Liver (tissue), 7 donors: ENCODE measurements at regions not wholly inside any gene's neighbourhood (a gene's known extent, or its start where the extent isn't known, plus 50 kb on each side); places are given as distances from the start of the nearest gene placed in this dataset.

Source experiments
- DNase-seq: peaks from one replicate; pipeline ENCODE4 v3.0.0-alpha.2; 2017; ENCODE audit warnings: low spot score
- H3K27ac ChIP-seq, 2 donors: one replicate each; pipeline ENCODE4 v1.7.0; 2013; ENCODE audit warnings: inconsistent platforms in 2 of 2, low read length in 2 of 2, control low read depth in 1 of 2, low read depth in 1 of 2, mild to moderate bottlenecking in 1 of 2
- H3K27me3 ChIP-seq, 4 donors: one replicate each; pipeline versions ENCODE4 v1.6.1 to v1.7.0; 2013; ENCODE audit warnings: low read length in 3 of 4, inconsistent platforms in 1 of 4, mild to moderate bottlenecking in 1 of 4, moderate library complexity in 1 of 4; ENCODE audit not compliant: control insufficient read depth in 4 of 4, insufficient read depth in 4 of 4
- H3K36me3 ChIP-seq, 4 donors: one replicate each; pipeline versions ENCODE4 v1.6.1 to v1.7.0; 2013; ENCODE audit warnings: low read length in 3 of 4, mild to moderate bottlenecking in 3 of 4, low read depth in 1 of 4, moderate library complexity in 1 of 4; ENCODE audit not compliant: control insufficient read depth in 4 of 4, insufficient read depth in 3 of 4
- H3K4me1 ChIP-seq, 4 donors: one replicate each; pipeline versions ENCODE4 v1.6.1 to v1.7.0; 2013; ENCODE audit warnings: low read length in 3 of 4, mild to moderate bottlenecking in 3 of 4, moderate library complexity in 1 of 4; ENCODE audit not compliant: control insufficient read depth in 4 of 4, insufficient read depth in 4 of 4
- H3K4me3 ChIP-seq, 3 donors: one replicate each; pipeline versions ENCODE4 v1.6.1 to v1.7.0; 2013; ENCODE audit warnings: low read length in 3 of 3, control low read depth in 1 of 3, low read depth in 1 of 3, mild to moderate bottlenecking in 1 of 3
- H3K9ac ChIP-seq, 2 donors: one replicate each; pipeline ENCODE4 v1.7.0; 2013; ENCODE audit warnings: low read length in 2 of 2, mild to moderate bottlenecking in 2 of 2, moderate library complexity in 2 of 2, control low read depth in 1 of 2, low read depth in 1 of 2
- H3K9me3 ChIP-seq, 4 donors: one replicate each; pipeline versions ENCODE4 v1.6.1 to v1.7.0; 2013; ENCODE audit warnings: low read length in 3 of 4; ENCODE audit not compliant: control insufficient read depth in 4 of 4
- ATF3 ChIP-seq: IDR thresholded peaks from 2 replicates; pipeline ENCODE4 v1.6.1; 2016; ENCODE audit warnings: antibody characterized with exemption
- FOXA1 ChIP-seq: IDR thresholded peaks from 2 replicates; pipeline ENCODE4 v1.6.1; 2016; ENCODE audit warnings: antibody characterized with exemption
- FOXA2 ChIP-seq: IDR thresholded peaks from 2 replicates; pipeline ENCODE4 v1.6.1; 2016; ENCODE audit warnings: antibody characterized with exemption
- GABPA ChIP-seq, 2 donors: IDR thresholded peaks in 1 of 2; conservative IDR thresholded peaks in 1 of 2; 2 replicates each; pipeline ENCODE4 v1.6.1; 2016; ENCODE audit warnings: antibody characterized with exemption in 2 of 2, mild to moderate bottlenecking in 1 of 2, moderate library complexity in 1 of 2
- HNF4A ChIP-seq, 2 donors: conservative IDR thresholded peaks; 2 replicates each; pipeline ENCODE4 v1.6.1; 2016; ENCODE audit warnings: antibody characterized with exemption in 2 of 2, mild to moderate bottlenecking in 2 of 2
- HNF4G ChIP-seq: IDR thresholded peaks from 2 replicates; pipeline ENCODE4 v1.6.1; 2016; ENCODE audit warnings: antibody characterized with exemption
- JUND ChIP-seq, 2 donors: IDR thresholded peaks; 2 replicates each; pipeline ENCODE4 v1.6.1; 2016; ENCODE audit warnings: antibody characterized with exemption in 2 of 2
- MAX ChIP-seq: IDR thresholded peaks from 2 replicates; pipeline ENCODE4 v1.6.1; 2016; ENCODE audit warnings: antibody characterized with exemption
- NR2F2 ChIP-seq: IDR thresholded peaks from 2 replicates; pipeline ENCODE4 v1.6.1; 2016; ENCODE audit warnings: antibody characterized with exemption
- RAD21 ChIP-seq, 2 donors: IDR thresholded peaks; 2 replicates each; pipeline ENCODE4 v1.6.1; 2016; ENCODE audit warnings: antibody characterized with exemption in 2 of 2, mild to moderate bottlenecking in 2 of 2
- REST ChIP-seq: IDR thresholded peaks from 2 replicates; pipeline ENCODE4 v1.6.1; 2016; ENCODE audit warnings: antibody characterized with exemption, mild to moderate bottlenecking
- RXRA ChIP-seq, 2 donors: IDR thresholded peaks; 2 replicates each; pipeline ENCODE4 v1.6.1; 2017 to 2018; ENCODE audit warnings: antibody characterized with exemption in 2 of 2, mild to moderate bottlenecking in 1 of 2
- SP1 ChIP-seq: IDR thresholded peaks from 2 replicates; pipeline ENCODE4 v1.6.1; 2018; ENCODE audit warnings: antibody characterized with exemption, mild to moderate bottlenecking
- TAF1 ChIP-seq: conservative IDR thresholded peaks from 2 replicates; pipeline ENCODE4 v1.6.1; 2016; ENCODE audit warnings: antibody characterized with exemption, mild to moderate bottlenecking
- YY1 ChIP-seq: IDR thresholded peaks from 2 replicates; pipeline ENCODE4 v1.6.1; 2016; ENCODE audit warnings: antibody characterized with exemption, mild to moderate bottlenecking
- ZBTB33 ChIP-seq: IDR thresholded peaks from 2 replicates; pipeline ENCODE4 v1.6.1; 2016; ENCODE audit warnings: antibody characterized with exemption
- WGBS: extraction: QIAGEN DNeasy Blood & Tissue Kit; methylation state at CpG from one replicate; pipeline ENCODE4 v1.1.7; 2013; 5-methylcytosine and 5-hydroxymethylcytosine counted together
- donor health status: healthy.
- donor health status: healthy.
- donor health status: healthy.
- donor health status: healthy.

- 78% methylated on average over 1 of the region's 1 CpG for WGBS
- Histone ChIP-seq H3K9me3 (no peaks in the 10 kb centered on the region), H3K36me3 (no peaks in the 10 kb centered on the region), H3K9ac (no peak overlapping the region), H3K27me3 (no peaks in the 10 kb centered on the region), H3K27ac (no peak overlapping the region), H3K4me1 (no peaks in the 10 kb centered on the region), H3K4me3 (no peak overlapping the region)
- DNase-seq: no peak
- TF ChIP-seq SP1 (no peak), RAD21 (IDR thresholded peaks at IDR 0.05) (no peak), YY1 (no peak), NR2F2 (no peak), HNF4G (no peak), ATF3 (no peak), MAX (no peak), FOXA2 (no peak), GABPA (IDR thresholded peaks at IDR 0.05 in 1 of 2, conservative IDR thresholded peaks at IDR 0.05 in 1 of 2) (no peak), TAF1 (no peak), ZBTB33 (no peak), RXRA (IDR thresholded peaks at IDR 0.05) (no peak), REST (no peak), FOXA1 (no peak), HNF4A (conservative IDR thresholded peaks at IDR 0.05) (no peak), JUND (IDR thresholded peaks at IDR 0.05) (no peak)
These were observed 399.5 kb upstream of the ARGLU1 start for GRCh38 chr13:106967391-106967790.

GRCh38 chr13:106963151-106963550 lies 395.2 kb upstream of the ARGLU1 start:
- H3K9me3 ChIP-seq: no peaks in the 10 kb centered on the region
- no peak overlapping the region for H3K27ac ChIP-seq
- no peak overlapping the region for H3K4me3 ChIP-seq
- TF ChIP-seq HNF4G (no peak), RXRA (IDR thresholded peaks at IDR 0.05) (no peak), FOXA2 (no peak), MAX (no peak), HNF4A (conservative IDR thresholded peaks at IDR 0.05) (no peak), ATF3 (no peak), REST (no peak)
- no peaks in the 10 kb centered on the region for H3K27me3 ChIP-seq
- H3K9ac ChIP-seq: no peak overlapping the region
- DNase-seq: no peak
- WGBS: 68% methylated on average over 2 of the region's 2 CpGs
- H3K4me1 ChIP-seq: peaks cover under 1 to 15% (median 10%) of the 10 kb centered on the region in 4 donors
- H3K36me3 ChIP-seq: no peaks in the 10 kb centered on the region
